Inferior parietal cortex (tissue), 1 donor: ENCODE measurements at regions not wholly inside any gene's neighbourhood (a gene's known extent, or its start where the extent isn't known, plus 50 kb on each side); places are given as distances from the start of the nearest gene placed in this dataset.
"Not testable (repeated sequence)": the region's sequence is repeated elsewhere in the genome, so short reads cannot be mapped to it uniquely, and the experiment has no call there.

Source experiments
- DNase-seq: peaks from one replicate; pipeline ENCODE4 v3.0.0-alpha.2; 2016; ENCODE audit errors: extremely low spot score

DNA sequence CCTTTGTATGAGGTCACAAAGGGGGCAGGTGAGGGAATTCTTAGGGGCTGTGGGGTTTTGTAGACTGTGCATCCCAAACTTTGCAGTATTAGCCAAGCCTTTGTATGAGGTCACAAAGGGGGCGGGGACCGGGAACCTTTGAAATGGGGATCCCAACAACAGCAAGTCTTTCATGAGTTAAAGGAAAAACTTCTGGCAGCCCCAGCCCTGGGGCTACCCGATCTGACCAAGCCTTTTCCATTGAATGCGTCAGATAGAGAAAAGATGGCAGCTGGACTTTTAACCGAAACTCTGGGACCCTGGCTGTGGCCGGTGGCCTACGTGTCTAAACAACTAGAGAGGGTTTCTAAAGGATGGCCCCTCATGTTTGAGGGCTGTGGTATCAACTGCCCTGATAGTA is 79.0 kb upstream of the RUBCNL start:
- DNase-seq = not testable (repeated sequence)

DNA sequence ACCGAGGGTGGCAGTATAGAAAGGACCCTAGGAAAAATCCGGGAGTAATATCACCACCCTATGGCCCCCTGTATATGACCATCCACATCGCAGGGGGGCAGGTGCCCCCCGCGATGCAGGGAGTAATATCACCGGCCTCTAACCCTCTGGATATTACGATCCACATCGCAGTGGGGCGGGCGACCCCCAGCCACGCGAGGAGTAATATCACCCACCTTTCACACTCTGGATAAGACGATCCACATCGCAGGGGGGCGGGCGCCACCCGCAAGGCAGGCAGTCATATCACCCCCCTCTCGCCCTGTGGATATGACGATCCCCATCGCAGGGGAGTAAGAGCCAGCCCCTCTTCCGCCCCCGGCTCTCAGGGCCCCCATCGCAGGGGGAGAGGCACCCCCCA is 76.7 kb upstream of the RUBCNL start:
- DNase-seq = no peak

DNA sequence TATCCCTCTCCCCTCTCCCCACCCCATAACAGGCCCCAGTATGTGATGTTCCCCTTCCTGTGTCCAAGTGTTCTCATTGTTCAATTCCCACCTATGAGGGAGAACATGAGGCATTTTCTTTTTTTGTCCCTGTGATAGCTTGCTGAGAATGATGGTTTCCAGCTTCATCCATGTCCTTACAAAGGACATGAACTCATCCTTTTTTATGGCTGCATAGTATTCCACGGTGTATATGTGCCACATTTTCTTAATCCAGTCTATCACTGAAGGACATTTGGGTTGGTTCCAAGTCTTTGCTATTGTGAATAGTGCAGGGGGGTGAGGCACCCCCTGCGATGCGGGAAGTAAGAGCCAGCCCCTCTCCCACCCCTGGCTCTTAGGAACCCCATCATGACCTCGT is 73.2 kb upstream of the RUBCNL start:
- DNase-seq = not testable (repeated sequence)

DNA sequence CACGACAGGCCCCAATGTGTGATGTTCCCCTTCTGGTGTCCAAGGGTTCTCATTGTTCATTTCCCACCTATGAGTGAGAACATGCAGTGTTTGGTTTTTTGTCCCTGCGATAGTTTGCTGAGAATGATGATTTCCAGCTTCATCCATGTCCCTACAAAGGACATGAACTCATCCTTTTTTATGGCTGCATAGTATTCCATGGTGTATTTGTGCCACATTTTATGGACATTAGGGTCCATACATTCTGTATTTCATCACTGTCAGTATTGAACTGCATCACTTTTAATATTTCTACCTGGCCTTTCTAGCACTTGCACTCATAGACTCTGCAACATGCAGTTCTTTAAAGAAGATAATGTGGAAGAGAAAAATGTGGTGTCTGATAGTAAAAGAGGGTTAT is 70.2 kb upstream of the RUBCNL start:
- DNase-seq = not testable (repeated sequence)

DNA sequence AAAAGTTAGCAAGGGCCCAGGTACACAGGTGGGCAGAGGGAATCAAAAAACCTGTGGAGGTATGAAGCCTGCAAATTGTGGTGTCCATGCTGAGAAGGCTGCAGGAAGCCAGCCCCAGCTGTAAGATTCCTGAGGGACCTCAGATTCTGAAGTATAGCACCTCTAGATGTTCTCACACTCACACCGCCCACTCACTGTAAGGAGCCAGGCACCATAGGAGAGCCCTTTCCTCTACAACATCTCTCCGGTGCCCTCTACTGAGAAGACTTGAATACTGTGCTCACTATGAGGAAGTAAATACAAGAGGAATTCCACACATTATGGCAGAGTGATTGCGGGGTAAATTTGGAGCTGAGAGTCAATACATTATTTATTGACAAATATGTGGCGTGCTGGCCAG is 68.9 kb upstream of the RUBCNL start:
- not testable (repeated sequence) for DNase-seq

DNA sequence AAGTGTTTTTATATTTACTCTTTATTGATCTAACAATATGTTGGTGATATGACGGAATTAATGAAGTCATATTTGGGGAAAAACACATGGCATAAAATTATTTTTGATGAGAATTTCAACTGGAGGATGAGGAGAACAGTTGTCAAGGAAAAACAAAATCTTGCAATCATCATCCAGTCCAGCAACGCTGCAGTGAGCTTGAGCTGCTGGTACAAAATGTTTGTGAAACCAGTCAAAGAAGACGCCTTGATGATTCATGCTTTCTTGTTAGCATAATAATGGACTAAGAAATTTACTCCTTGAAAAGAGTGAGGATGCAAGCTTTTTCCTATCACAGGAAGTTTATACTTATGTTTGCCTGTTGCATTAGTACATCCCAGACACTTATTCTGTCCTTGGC is 64.1 kb upstream of the RUBCNL start:
- DNase-seq = not testable (repeated sequence)

DNA sequence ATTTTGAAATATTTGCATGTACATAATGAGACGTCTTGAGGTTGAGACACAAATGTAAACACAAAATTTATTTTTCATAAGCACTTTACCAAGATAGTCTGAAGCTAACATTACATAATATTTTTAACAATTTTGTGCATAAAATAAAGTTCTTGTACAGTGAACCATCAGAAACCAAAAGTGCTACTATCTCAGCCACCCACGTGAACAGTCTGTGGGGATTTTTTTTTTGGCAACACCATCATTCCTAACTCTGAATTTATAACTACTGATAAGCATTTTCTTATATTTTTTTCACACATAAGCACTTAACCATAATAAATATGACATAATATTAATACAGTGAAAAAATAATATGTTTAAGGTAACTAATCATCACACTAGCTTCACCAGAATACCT is 62.9 kb upstream of the RUBCNL start:
- not testable (repeated sequence) for DNase-seq

DNA sequence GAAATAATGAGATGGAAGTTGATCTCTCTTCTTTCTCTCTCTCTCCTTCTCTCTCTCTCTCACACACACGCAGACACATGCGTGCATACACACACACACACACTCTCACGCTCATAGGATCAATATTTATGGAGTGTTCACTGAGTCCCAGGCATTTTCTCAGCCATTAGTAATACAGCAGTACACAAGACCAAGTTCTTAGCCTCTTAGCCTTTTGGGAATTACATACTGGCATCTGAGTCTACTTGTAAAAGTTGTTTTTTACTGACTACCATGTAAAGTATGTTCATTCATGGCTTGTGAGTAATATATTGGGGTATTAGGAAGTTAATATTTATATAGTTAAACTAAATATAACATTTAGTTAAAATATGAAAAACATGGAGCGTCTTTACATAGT is 61.1 kb upstream of the RUBCNL start:
- not testable (repeated sequence) for DNase-seq

DNA sequence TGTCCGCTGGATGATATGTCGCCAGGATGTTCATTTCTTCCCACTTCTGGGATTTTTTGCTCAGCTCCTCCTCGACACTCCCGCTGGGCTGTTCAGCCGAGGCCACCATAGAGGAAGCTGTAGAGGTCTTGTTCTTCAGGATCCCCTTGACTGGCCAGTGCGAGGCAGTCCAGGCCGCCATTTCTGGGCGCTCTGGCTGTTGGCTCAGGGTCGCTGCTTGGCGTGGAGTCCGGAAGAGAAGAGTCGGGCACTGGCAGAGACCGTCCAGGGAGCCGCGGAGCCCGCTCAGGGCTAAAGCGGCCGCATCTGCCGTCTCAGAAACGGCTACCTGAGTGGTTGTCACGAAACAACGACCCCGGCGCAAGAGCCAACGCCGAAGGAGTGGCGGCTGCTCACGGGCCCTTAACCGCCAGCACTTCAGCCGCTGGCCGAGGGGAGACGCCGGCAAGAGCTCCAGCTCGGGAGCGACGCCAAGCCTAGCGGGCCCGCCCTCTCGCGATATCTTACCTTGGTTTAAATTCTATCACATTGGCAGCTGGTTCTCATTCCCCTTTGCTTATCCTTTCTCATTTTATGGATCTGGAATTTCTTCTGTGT is 50.9 kb upstream of the RUBCNL start:
- not testable (repeated sequence) for DNase-seq
